OCI-LY1 (cell line): ENCODE measurements at regions not wholly inside any gene's neighbourhood (a gene's known extent, or its start where the extent isn't known, plus 50 kb on each side); places are given as distances from the start of the nearest gene placed in this dataset.

Experiments used
- H2AFZ ChIP-seq: fragments of 200-600 bp; sonication (generic), shearing (Covaris generic); 2 replicates; pipeline ENCODE4 v1.6.0; 2014; ENCODE audit warnings: antibody characterized with exemption, mild to moderate bottlenecking, low read length
- H3F3A ChIP-seq: fragments of 200-600 bp; sonication (generic), shearing (Covaris generic); 2 replicates; pipeline ENCODE4 v1.6.0; 2014; ENCODE audit warnings: mild to moderate bottlenecking, antibody characterized with exemption, low read length, moderate library complexity; ENCODE audit not compliant: insufficient read depth
- H3K27ac ChIP-seq: fragments of 200-600 bp; sonication (generic); 2 replicates; pipeline ENCODE4 v1.5.1; 2014; ENCODE audit warnings: low read length, mixed run types, mild to moderate bottlenecking, low read depth; ENCODE audit not compliant: poor library complexity, severe bottlenecking
- H3K27me3 ChIP-seq: fragments of 200-600 bp; sonication (generic); 2 replicates; pipeline ENCODE4 v1.6.0; 2014; ENCODE audit warnings: antibody characterized with exemption, mild to moderate bottlenecking, low read length, moderate library complexity; ENCODE audit not compliant: insufficient read depth
- H3K36me3 ChIP-seq: fragments of 200-600 bp; sonication (generic); 2 replicates; pipeline ENCODE4 v1.6.1; 2014; ENCODE audit warnings: mild to moderate bottlenecking, antibody characterized with exemption, low read length, moderate library complexity, mixed read lengths; ENCODE audit not compliant: insufficient read depth
- H3K4me1 ChIP-seq: fragments of 200-600 bp; sonication (generic); 2 replicates; pipeline ENCODE4 v1.5.1; 2014; ENCODE audit warnings: mild to moderate bottlenecking, low read length, moderate library complexity; ENCODE audit not compliant: insufficient read depth, severe bottlenecking
- H3K4me2 ChIP-seq: fragments of 200-600 bp; sonication (generic), shearing (Covaris generic); 2 replicates; pipeline ENCODE4 v1.6.1; 2014; ENCODE audit warnings: low read length
- H3K4me3 ChIP-seq: fragments of 200-600 bp; sonication (generic); 2 replicates; pipeline ENCODE4 v1.5.1; 2014; ENCODE audit warnings: low read length, low read depth, mild to moderate bottlenecking, mixed read lengths; ENCODE audit not compliant: poor library complexity, severe bottlenecking
- H3K79me2 ChIP-seq: fragments of 200-600 bp; shearing (Covaris generic); 2 replicates; pipeline ENCODE4 v1.6.1; 2016; ENCODE audit warnings: mixed run types, low read length, mixed read lengths; ENCODE audit not compliant: insufficient read depth
- H3K9ac ChIP-seq: fragments of 200-600 bp; sonication (generic), shearing (Covaris generic); 2 replicates; pipeline ENCODE4 v1.6.1; 2014; ENCODE audit warnings: mild to moderate bottlenecking, low read length, mixed read lengths
- H3K9me2 ChIP-seq: fragments of 200-600 bp; sonication (generic), shearing (Covaris generic); 2 replicates; pipeline ENCODE4 v1.6.1; 2014; ENCODE audit warnings: low read depth, mild to moderate bottlenecking, low read length, mixed read lengths
- H3K9me3 ChIP-seq: fragments of 200-600 bp; shearing (Covaris generic); 2 replicates; pipeline ENCODE4 v1.6.1; 2014; ENCODE audit warnings: low read length, mixed read lengths
- H4K20me1 ChIP-seq: fragments of 200-600 bp; sonication (generic), shearing (Covaris generic); 2 replicates; pipeline ENCODE4 v1.6.0; 2016; ENCODE audit warnings: mild to moderate bottlenecking, low read length; ENCODE audit not compliant: insufficient read depth
- CTCF ChIP-seq: fragments of 200-600 bp; sonication (generic), shearing (Covaris generic); IDR thresholded peaks from 2 replicates; pipeline ENCODE4 v1.5.1; 2017; ENCODE audit warnings: mild to moderate bottlenecking, antibody characterized with exemption, low read length, moderate library complexity, mixed read lengths
- EZH2 ChIP-seq: fragments of 200-600 bp; sonication (generic), shearing (Covaris generic); IDR thresholded peaks from 2 replicates; pipeline ENCODE4 v1.8.0; 2017; ENCODE audit warnings: borderline replicate concordance, mixed run types, mild to moderate bottlenecking, antibody characterized with exemption, low read length, moderate library complexity, mixed read lengths

- H4K20me1 ChIP-seq = no peaks in the 10 kb centered on the region
- TF ChIP-seq CTCF = no peak
- no peak for TF ChIP-seq EZH2
- no peak overlapping the region for H2AFZ ChIP-seq
- H3K36me3 ChIP-seq = no peaks in the 10 kb centered on the region
- H3F3A ChIP-seq = no peaks in the 10 kb centered on the region
- no peaks in the 10 kb centered on the region for H3K9me3 ChIP-seq
- H3K79me2 ChIP-seq = no peaks in the 10 kb centered on the region
- H3K27me3 ChIP-seq = no peaks in the 10 kb centered on the region
- no peaks in the 10 kb centered on the region for H3K9me2 ChIP-seq
- H3K9ac ChIP-seq = no peak overlapping the region
- H3K4me3 ChIP-seq = no peak overlapping the region
- H3K4me1 ChIP-seq = no peaks in the 10 kb centered on the region
- H3K27ac ChIP-seq = no peak overlapping the region
- H3K4me2 ChIP-seq = no peak overlapping the region
Observed at GRCh38 chr12:18970603-18971002, 158.9 kb upstream of the PLEKHA5 start.

GRCh38 chr12:18971932-18972331, 157.6 kb upstream of the PLEKHA5 start:
- Histone ChIP-seq H3K9ac (no peak overlapping the region), H2AFZ (no peak overlapping the region), H4K20me1 (no peaks in the 10 kb centered on the region), H3K4me2 (no peak overlapping the region), H3K27ac (no peak overlapping the region), H3K36me3 (no peaks in the 10 kb centered on the region), H3K79me2 (no peaks in the 10 kb centered on the region), H3K27me3 (no peaks in the 10 kb centered on the region), H3K9me3 (no peaks in the 10 kb centered on the region), H3F3A (no peaks in the 10 kb centered on the region), H3K9me2 (no peaks in the 10 kb centered on the region), H3K4me1 (no peaks in the 10 kb centered on the region), H3K4me3 (no peak overlapping the region)
- TF ChIP-seq EZH2 (no peak), CTCF (no peak)

GRCh38 chr12:18975933-18976332, 153.6 kb upstream of the PLEKHA5 start:
- no peaks in the 10 kb centered on the region for H3K27me3 ChIP-seq
- no peak overlapping the region for H3K9ac ChIP-seq
- H3K4me2 ChIP-seq = no peak overlapping the region
- no peaks in the 10 kb centered on the region for H3F3A ChIP-seq
- no peaks in the 10 kb centered on the region for H3K79me2 ChIP-seq
- no peaks in the 10 kb centered on the region for H4K20me1 ChIP-seq
- no peak overlapping the region for H2AFZ ChIP-seq
- H3K27ac ChIP-seq = no peak overlapping the region
- H3K36me3 ChIP-seq = no peaks in the 10 kb centered on the region
- no peaks in the 10 kb centered on the region for H3K9me2 ChIP-seq
- TF ChIP-seq CTCF (no peak), EZH2 (no peak)
- no peaks in the 10 kb centered on the region for H3K9me3 ChIP-seq
- H3K4me3 ChIP-seq = no peak overlapping the region
- H3K4me1 ChIP-seq = no peaks in the 10 kb centered on the region
